ENCODE measurements at regions not wholly inside any gene's neighbourhood (a gene's known extent, or its start where the extent isn't known, plus 50 kb on each side); places are given as distances from the start of the nearest gene placed in this dataset.

DNA sequence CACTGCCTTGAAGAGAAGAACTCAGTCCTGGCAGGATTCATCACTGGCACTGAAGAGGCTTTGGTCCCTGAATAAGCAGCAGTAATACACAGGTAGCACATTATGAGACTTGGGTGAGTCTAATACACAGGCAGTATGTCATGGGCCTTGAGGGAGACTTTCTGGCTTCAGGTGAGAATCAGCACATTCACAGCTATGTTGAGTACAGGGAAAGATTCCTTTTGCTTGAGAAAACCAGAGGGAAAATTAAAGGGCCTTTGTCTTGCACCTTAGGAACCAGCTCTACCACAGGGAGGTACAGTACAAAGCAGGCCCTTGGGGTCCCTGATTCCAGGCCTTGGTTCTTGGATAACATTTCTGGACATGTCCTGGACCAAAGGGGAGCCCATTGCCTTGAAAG lies 484.6 kb downstream of the RFC3 start:
- Histone ChIP-seq H3K9me3 (no peaks in the 10 kb centered on the region), H3K27ac (no peak overlapping the region), H3K36me3 (no peaks in the 10 kb centered on the region), H3K27me3 (no peaks in the 10 kb centered on the region), H3K4me1 (no peaks in the 10 kb centered on the region), H3K4me3 (no peak overlapping the region)
- no peak for DNase-seq (ENCODE audit: extremely low spot score in 2 of 2)
- intact Hi-C loops (cut with DNase I), result no loop called here
- TF ChIP-seq POLR2AphosphoS5 (IDR thresholded peaks at IDR 0.05; ENCODE audit: insufficient read depth in 1 of 2, low read depth in 1 of 2) (no peak), POLR2A (IDR thresholded peaks at IDR 0.05) (no peak), CTCF (IDR thresholded peaks at IDR 0.05) (no peak)

GRCh38 chr13:34303346-34303745 lies 485.4 kb downstream of the RFC3 start:
- no peak for TF ChIP-seq POLR2A (IDR thresholded peaks at IDR 0.05)
- TF ChIP-seq POLR2AphosphoS5 (IDR thresholded peaks at IDR 0.05; ENCODE audit: insufficient read depth in 1 of 2, low read depth in 1 of 2), result no peak
- no peak for TF ChIP-seq CTCF (IDR thresholded peaks at IDR 0.05)
- intact Hi-C loops (cut with DNase I), result no loop called here
- DNase-seq (ENCODE audit: extremely low spot score in 2 of 2), result no peak
- no peak overlapping the region for H3K4me3 ChIP-seq
- no peaks in the 10 kb centered on the region for H3K36me3 ChIP-seq
- no peak overlapping the region for H3K27ac ChIP-seq
- no peaks in the 10 kb centered on the region for H3K4me1 ChIP-seq
- H3K27me3 ChIP-seq, result no peaks in the 10 kb centered on the region
- no peaks in the 10 kb centered on the region for H3K9me3 ChIP-seq

GRCh38 chr13:34307607-34308006 lies 489.7 kb downstream of the RFC3 start:
- no peaks in the 10 kb centered on the region for H3K27me3 ChIP-seq
- H3K27ac ChIP-seq, result no peak overlapping the region
- no peak overlapping the region for H3K4me3 ChIP-seq
- H3K9me3 ChIP-seq, result no peaks in the 10 kb centered on the region
- H3K4me1 ChIP-seq, result no peaks in the 10 kb centered on the region
- H3K36me3 ChIP-seq, result no peaks in the 10 kb centered on the region
- intact Hi-C loops (cut with DNase I), result no loop called here
- no peak for DNase-seq (ENCODE audit: extremely low spot score in 2 of 2)
- no peak for TF ChIP-seq POLR2AphosphoS5 (IDR thresholded peaks at IDR 0.05; ENCODE audit: insufficient read depth in 1 of 2, low read depth in 1 of 2)
- no peak for TF ChIP-seq CTCF (IDR thresholded peaks at IDR 0.05)
- TF ChIP-seq POLR2A (IDR thresholded peaks at IDR 0.05), result no peak

DNA sequence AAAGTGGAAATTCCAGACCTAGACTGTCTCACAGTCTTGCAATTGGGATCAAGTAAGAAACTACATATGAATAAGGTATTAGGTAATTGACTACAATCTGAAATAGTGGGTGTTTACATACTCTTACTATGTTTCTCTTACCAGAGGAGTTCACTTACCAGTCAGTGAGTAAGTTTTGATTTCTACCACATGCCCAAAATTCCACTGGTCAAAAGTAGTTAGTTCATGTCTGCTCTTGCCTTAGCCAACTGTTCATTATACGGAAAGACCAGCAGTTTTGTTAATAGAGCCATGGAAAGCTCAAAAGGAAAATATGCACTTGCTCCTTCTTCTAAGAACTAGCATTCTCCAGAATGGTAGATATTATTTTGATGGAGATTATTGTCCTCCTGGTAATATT lies 490.8 kb downstream of the RFC3 start:
- Histone ChIP-seq H3K4me3 (no peak overlapping the region), H3K4me1 (no peaks in the 10 kb centered on the region), H3K36me3 (no peaks in the 10 kb centered on the region), H3K9me3 (no peaks in the 10 kb centered on the region), H3K27me3 (no peaks in the 10 kb centered on the region), H3K27ac (no peak overlapping the region)
- no peak for TF ChIP-seq POLR2AphosphoS5 (IDR thresholded peaks at IDR 0.05; ENCODE audit: insufficient read depth in 1 of 2, low read depth in 1 of 2)
- no peak for TF ChIP-seq CTCF (IDR thresholded peaks at IDR 0.05)
- no peak for TF ChIP-seq POLR2A (IDR thresholded peaks at IDR 0.05)
- intact Hi-C loops (cut with DNase I), result no loop called here
- no peak for DNase-seq (ENCODE audit: extremely low spot score in 2 of 2)

DNA sequence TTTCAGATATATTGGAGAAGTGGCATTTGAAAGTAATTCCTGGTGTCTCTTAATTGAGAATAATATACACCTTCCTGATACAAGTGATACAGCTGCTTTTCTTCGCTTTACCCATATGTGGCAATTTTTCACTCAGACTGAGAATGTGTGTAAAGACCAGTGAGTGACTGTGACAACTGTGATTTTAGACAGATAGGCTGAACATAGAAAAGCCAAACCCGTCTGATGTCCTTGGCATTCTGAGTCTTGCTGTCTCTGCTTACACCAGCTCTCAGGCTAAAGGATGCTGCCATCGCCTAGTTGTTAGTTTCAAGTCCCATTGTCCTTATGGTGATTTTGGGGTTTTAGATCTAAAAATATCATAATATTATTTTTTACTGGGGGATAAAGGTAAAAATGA lies 492.6 kb downstream of the RFC3 start:
- Histone ChIP-seq H3K36me3 (no peaks in the 10 kb centered on the region), H3K4me3 (no peak overlapping the region), H3K4me1 (no peaks in the 10 kb centered on the region), H3K27me3 (no peaks in the 10 kb centered on the region), H3K27ac (no peak overlapping the region), H3K9me3 (no peaks in the 10 kb centered on the region)
- DNase-seq (ENCODE audit: extremely low spot score in 2 of 2), result no peak
- intact Hi-C loops (cut with DNase I), result no loop called here
- TF ChIP-seq CTCF (IDR thresholded peaks at IDR 0.05), result no peak
- TF ChIP-seq POLR2A (IDR thresholded peaks at IDR 0.05), result no peak
- TF ChIP-seq POLR2AphosphoS5 (IDR thresholded peaks at IDR 0.05; ENCODE audit: insufficient read depth in 1 of 2, low read depth in 1 of 2), result no peak

Data from vagina (tissue), 2 donors.